Ishikawa (cell line): ENCODE measurements at regions not wholly inside any gene's neighbourhood (a gene's known extent, or its start where the extent isn't known, plus 50 kb on each side); places are given as distances from the start of the nearest gene placed in this dataset.

Source experiments
- CEBPB ChIP-seq: IDR thresholded peaks from 2 replicates; pipeline ENCODE4 v1.6.1; 2012
- CREB1 ChIP-seq: IDR thresholded peaks from 2 replicates; pipeline ENCODE4 v1.6.1; 2012; ENCODE audit warnings: low read depth
- EGR1 ChIP-seq: IDR thresholded peaks from 2 replicates; pipeline ENCODE4 v1.6.1; 2012
- EP300 ChIP-seq: IDR thresholded peaks from 2 replicates; pipeline ENCODE4 v1.6.1; 2012; ENCODE audit warnings: borderline replicate concordance
- FOXM1 ChIP-seq: IDR thresholded peaks from 2 replicates; pipeline ENCODE4 v1.6.1; 2012; ENCODE audit warnings: low read depth, borderline replicate concordance
- NFIC ChIP-seq: IDR thresholded peaks from 2 replicates; pipeline ENCODE4 v1.6.1; 2012
- RAD21 ChIP-seq: IDR thresholded peaks from 2 replicates; pipeline ENCODE4 v1.6.1; 2012; ENCODE audit warnings: low read depth
- TAF1 ChIP-seq: IDR thresholded peaks from 2 replicates; pipeline ENCODE4 v1.6.1; 2012; ENCODE audit warnings: low read depth, mild to moderate bottlenecking
- TEAD4 ChIP-seq: IDR thresholded peaks from 2 replicates; pipeline ENCODE4 v1.6.1; 2012
- TF ChIP-seq, protein P1 (sequence below): IDR thresholded peaks from 2 replicates; pipeline ENCODE4 v1.6.1; 2012
- TF ChIP-seq, protein P2 (sequence below): IDR thresholded peaks from 2 replicates; pipeline ENCODE4 v1.6.1; 2012

DNA sequence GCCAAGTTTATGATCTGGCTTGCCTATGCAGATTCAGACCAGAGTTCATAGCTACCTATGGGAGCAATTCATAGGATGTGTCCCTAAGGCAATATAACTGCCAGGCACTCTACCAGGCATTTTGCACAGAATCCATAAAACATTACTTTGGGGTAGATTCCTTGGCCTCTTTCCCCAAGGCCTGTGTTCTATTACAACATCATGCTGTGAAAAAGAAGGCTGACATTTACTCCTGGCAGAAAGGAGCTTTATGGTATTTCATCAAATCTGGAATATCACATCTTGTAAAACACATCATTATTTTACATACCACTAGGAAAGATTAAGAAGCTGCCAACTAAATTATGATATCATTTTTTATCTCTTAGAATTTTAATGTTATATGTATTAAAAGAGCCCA lies 287.0 kb upstream of the MARCKS start:
- TF ChIP-seq FOXM1 (no peak), TAF1 (no peak), RAD21 (no peak), EP300 (no peak), NFIC (no peak), CEBPB (no peak), CREB1 (no peak), EGR1 (no peak), TEAD4 (no peak)
- TF ChIP-seq, protein P1, sequence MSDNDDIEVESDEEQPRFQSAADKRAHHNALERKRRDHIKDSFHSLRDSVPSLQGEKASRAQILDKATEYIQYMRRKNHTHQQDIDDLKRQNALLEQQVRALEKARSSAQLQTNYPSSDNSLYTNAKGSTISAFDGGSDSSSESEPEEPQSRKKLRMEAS, result no peak
- TF ChIP-seq, protein P2, sequence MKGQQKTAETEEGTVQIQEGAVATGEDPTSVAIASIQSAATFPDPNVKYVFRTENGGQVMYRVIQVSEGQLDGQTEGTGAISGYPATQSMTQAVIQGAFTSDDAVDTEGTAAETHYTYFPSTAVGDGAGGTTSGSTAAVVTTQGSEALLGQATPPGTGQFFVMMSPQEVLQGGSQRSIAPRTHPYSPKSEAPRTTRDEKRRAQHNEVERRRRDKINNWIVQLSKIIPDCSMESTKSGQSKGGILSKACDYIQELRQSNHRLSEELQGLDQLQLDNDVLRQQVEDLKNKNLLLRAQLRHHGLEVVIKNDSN, result no peak
